KOPT-K1 (cell line): ENCODE measurements at regions not wholly inside any gene's neighbourhood (a gene's known extent, or its start where the extent isn't known, plus 50 kb on each side); places are given as distances from the start of the nearest gene placed in this dataset.
A peak's percentile ranks its signal among the peaks of the same experiment; 100 is the strongest.

Experiments used
- H3K27ac ChIP-seq: fragments of 200-600 bp; sonication (generic); 2 replicates; pipeline ENCODE4 v1.5.1; 2016; ENCODE audit warnings: antibody characterized with exemption, mild to moderate bottlenecking, low read depth, low read length; ENCODE audit not compliant: poor library complexity, severe bottlenecking
- H3K36me3 ChIP-seq: fragments of 200-600 bp; sonication (generic); 2 replicates; pipeline ENCODE4 v1.5.1; 2017; ENCODE audit warnings: antibody characterized with exemption, mild to moderate bottlenecking, low read length, moderate library complexity; ENCODE audit not compliant: insufficient read depth
- H3K9me3 ChIP-seq: fragments of 200-600 bp; sonication (generic); 2 replicates; pipeline ENCODE4 v1.5.1; 2017; ENCODE audit warnings: antibody characterized with exemption, low read length, mild to moderate bottlenecking; ENCODE audit not compliant: insufficient read depth, poor library complexity, severe bottlenecking

DNA sequence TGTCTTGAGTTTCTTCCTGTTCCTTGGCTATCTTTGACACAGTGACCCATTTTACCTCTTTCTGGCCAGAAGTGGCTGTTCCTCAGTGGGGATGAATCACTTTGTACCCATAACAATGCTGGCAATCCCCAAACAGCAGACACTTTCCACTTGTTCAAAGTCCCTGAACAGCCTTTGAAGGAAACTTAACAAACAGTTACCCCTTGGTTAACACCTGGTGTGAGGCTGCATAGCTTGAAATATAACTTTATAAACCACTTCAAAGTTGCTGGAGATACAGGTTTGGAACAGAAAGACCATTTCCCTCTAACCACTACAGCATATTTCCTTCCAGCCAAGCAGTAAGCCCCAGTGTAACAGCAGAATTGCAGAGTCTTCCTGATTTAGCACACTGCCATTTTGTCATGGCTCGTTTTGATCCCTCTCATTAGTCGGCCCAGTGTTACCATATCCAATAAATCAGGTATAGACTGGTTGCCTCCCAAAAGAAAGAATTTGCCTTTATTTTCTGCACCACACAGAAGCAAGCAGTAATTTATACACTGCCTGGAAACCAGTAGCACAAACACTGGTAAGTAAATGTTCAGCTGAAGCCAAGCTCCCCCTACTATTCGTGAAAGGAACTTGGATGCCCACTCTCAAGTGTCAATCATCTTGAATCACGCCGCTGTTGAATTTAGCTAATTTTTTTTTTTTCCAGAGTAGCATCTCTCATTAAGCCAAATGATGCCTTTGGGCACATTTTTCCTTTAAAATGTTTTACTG is 225.9 kb downstream of the PIK3R1 start:
- Histone ChIP-seq H3K36me3 (no peaks in the 10 kb centered on the region), H3K27ac (peak overlapping the region; percentile 77), H3K9me3 (no peaks in the 10 kb centered on the region)

DNA sequence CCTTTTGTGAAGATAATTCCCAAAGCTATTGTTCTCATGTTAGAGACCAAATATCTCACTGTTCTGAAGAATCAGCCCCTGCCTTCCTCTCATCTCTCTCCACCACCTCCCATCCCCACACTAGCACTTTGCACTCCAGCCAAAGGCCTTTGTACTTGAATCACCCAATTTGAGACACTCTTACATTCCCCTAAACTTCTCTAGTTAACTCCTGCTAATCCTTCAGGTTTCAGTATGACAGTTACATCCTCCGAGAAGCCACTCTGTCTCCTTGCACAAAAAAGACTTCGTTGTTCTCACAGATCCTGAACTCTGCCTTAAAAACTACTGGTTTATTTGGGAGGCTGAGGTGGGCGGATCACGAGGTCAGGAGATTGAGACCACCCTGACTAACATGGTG is 227.5 kb downstream of the PIK3R1 start:
- no peaks in the 10 kb centered on the region for H3K36me3 ChIP-seq
- H3K9me3 ChIP-seq, result no peaks in the 10 kb centered on the region
- H3K27ac ChIP-seq, result peak overlapping the region; percentile 77

DNA sequence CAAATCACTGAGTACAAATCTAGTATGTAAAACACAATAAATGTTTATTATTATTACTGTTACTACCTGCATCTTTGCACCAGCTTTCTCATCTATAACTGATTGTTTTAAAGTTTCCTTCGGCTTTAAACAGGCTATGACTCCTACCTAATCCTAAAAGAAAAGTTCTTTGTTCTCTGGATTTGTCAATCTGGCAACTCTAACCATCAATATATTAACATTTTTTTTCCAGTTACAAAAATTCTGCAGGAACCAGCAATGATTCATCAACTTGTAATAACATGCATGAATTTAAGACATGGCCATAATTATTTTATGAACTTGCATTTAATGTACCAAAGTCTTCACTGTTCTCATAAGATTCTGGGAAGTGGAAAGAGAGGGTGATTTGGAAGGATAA is 228.5 kb downstream of the PIK3R1 start:
- Histone ChIP-seq H3K9me3 (no peaks in the 10 kb centered on the region), H3K27ac (no peak overlapping the region), H3K36me3 (no peaks in the 10 kb centered on the region)

DNA sequence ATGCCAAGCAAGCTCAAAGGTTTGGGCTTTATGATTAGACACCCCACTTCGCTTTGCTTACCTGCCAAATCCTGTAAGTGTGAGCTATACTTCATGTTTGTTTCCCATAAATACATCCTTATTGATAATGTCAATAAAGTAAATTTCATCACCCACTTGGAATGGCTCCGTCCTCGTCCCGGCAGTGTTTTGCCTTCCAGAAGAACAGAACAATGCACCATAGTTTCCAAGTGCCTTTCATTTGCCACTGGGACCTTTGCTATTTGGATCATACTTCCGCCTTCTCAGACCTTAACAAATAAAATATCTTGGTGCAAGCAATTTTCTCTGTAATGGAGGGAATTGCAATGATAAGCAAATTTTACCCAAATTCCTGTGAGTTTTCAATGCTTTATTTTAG is 229.3 kb downstream of the PIK3R1 start:
- no peaks in the 10 kb centered on the region for H3K9me3 ChIP-seq
- no peak overlapping the region for H3K27ac ChIP-seq
- no peaks in the 10 kb centered on the region for H3K36me3 ChIP-seq

DNA sequence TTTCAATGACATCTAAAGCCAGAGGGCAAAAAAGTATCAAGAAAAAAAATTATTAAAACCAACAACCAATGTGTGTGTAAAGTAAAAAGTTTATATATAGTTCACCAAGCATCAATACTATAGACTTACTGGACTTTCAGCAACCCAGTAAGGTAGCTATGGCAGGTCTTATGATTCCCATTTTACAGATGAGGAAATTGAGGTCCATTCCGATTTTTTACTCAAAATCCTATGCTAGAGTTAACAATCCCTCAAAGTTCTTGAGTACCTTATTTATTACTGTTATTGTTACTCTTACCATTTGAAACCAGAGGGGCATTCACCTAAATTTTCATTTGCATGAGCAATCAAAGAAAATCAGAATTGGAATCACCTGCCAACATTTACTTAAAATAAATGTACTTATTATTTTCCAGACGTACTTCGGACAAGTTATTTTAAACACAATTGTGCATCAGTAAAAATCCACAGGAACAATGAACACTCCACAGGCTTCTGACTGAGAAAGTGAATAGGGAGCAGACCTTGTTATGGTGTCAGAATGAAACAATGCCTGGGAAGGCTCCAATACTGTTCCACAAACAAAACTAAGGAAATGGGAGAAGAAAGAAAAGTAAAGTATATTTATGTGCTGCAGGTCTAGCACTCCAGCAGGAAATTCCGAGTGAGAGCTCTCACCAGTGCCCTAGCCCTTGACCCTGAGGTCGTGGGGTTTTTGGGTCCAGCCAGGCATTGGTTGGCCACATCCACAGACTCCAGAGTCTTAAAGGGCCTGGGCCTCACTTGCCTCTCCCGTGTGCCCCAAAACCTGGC is 229.9 kb downstream of the PIK3R1 start:
- Histone ChIP-seq H3K9me3 (no peaks in the 10 kb centered on the region), H3K36me3 (no peaks in the 10 kb centered on the region), H3K27ac (peak overlapping the region; percentile 0)

DNA sequence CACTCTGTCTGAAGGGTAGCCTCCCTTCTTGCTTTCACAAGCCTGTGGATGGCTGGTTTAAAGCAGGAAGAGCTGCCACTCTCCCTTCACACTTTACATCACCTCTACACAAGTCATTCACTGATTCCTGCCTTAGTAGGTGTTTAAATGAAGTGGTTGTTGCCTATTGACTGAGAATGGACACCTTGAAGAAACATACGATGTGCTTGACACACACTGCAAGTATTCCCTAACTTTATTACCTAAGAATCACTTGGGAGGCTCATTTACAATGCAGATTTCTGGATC is 230.5 kb downstream of the PIK3R1 start:
- Histone ChIP-seq H3K36me3 (no peaks in the 10 kb centered on the region), H3K9me3 (no peaks in the 10 kb centered on the region), H3K27ac (peak overlapping the region; percentile 0)

DNA sequence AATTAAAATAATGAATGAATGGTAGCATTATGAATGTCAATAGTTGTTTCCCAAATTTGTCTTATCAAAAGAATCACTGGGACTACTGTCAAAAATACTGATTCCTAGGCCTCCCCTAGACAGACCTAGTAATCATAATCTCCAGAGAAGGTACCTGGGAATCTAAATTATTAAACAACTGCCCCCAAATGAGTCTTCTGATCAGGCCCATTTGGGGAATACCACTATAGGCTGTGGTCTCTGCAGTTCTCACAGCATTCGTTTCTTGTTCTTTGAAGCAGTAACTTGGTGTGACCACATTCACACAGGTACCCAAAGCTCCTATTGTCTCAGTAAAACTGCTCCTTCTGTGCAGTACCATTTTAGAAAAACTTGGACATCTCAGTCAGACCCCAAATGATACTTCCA is 230.9 kb downstream of the PIK3R1 start:
- Histone ChIP-seq H3K9me3 (no peaks in the 10 kb centered on the region), H3K36me3 (no peaks in the 10 kb centered on the region), H3K27ac (peak overlapping the region; percentile 0)

DNA sequence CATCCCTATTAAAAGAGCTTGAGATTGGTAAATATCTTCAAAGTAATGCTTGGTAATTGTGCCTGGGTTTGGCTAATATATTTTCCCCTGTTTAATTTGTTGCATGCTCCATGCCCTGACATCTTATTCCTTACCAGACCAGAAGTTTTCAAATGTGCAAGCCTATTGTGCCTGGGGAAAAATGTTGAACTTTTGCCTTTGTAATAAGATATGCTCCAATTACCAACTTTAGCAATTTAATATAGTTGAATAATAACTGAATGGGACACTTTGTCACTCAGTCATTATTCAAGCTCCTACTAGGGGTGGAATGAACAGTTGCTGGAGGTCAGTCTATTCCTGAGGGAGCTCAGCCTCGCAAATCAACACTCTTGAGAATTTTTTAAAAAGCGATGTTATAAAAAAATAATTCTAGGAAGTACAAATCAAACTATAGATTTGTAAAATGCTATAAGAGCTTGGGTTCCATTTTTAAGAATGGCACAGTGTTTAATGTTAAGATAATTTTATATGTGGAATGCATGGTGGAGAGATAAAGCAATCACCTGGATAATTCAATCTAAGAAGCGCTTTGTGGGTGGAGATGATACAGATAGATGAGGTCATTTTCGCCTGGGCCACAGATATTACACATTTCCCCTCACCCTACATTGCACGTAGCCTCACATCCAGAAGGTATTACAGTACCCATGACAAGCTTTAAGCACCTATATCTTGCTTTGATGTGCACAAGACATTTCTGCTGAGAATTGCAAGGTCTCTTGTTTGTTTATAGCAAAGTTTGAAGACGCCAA is 231.8 kb downstream of the PIK3R1 start:
- Histone ChIP-seq H3K27ac (no peak overlapping the region), H3K9me3 (no peaks in the 10 kb centered on the region), H3K36me3 (no peaks in the 10 kb centered on the region)

DNA sequence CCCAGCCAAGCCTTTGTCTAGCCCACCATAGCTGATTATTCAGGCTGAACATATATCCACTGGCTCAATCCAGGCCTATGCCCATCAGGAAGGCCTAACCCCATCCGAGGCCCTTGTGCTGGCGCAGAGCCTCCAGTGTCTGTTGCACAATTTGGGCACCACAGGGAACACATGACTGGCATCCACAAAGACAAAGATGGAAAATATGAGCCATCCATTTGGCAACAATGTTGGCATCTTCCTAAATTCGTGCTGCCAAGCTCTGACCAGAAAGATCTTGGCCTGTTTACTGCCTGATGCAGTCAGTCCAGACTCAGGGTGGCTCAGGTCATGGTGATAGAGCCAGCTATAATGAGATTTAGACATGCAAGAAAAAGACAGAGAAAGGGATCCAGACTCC is 233.8 kb downstream of the PIK3R1 start:
- H3K9me3 ChIP-seq, result peaks cover 5% of the 10 kb centered on the region
- H3K36me3 ChIP-seq, result no peaks in the 10 kb centered on the region
- H3K27ac ChIP-seq, result no peak overlapping the region

DNA sequence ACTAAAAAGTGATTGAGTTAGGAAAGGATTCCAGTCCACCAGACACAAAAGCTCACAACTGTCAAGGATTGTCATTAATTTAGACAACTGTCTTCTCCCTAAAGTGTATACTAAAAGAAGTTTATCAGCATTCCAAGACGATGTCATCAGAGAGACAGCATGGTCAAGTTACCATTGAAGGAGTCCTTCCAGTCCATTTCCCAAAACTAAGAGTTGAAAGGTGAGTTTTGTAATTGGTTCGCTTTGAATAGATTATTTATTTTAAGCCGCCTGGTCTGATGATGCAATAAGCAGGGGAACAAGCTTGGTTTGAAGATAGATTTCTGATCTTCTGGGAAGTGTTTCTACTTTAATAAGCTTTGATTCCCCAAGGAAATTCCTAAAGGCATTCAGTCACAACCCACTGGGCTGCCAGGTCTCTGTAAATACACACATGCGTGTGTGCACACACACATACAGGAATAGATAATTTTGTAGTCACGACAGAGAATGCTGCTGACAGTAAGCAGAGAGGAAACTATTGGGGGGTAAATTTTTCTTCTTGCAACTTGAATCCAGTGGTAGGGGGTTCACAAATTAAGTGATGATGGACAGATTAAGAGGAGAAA is 234.8 kb downstream of the PIK3R1 start:
- Histone ChIP-seq H3K27ac (no peak overlapping the region), H3K9me3 (peaks cover 5% of the 10 kb centered on the region), H3K36me3 (no peaks in the 10 kb centered on the region)

DNA sequence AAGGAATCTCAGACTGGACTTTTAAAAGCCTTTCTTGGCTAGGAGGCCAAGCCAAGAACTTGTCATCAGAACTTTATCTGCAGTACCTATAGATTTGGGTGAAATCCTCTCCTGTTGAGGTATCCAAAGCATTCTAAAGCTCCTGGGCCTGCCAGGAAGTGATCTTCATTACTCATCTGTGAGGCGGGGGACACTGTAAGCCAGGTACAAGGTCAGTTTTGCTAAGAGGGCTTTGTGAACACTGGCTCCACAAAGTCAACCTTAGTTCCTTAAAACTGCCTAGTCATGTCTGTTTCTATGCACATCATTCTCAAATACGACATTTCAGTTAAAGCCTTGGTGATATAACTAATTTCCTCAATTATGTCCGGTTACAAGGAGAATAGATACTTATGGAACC is 236.7 kb downstream of the PIK3R1 start:
- H3K36me3 ChIP-seq, result no peaks in the 10 kb centered on the region
- H3K9me3 ChIP-seq, result peaks cover 5% of the 10 kb centered on the region
- H3K27ac ChIP-seq, result no peak overlapping the region

DNA sequence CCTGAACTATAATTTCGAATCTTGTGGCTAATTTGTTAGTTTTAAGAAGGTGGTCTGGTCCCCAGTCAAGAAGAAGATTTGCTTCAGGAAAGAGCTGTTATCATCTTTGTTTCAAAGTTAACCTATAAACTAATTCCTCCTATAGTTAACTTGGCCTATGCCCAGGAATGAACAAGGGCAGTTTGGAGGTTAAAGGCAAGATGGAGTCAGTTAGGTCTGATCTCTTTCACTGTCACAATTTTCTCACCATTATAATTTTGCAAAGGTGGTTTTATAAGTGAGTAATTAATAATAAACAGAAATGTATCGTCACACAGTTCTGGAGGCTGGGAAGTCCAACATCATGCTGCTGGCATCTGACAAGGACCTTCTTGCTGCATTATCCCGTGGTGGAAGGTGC is 238.6 kb downstream of the PIK3R1 start:
- H3K27ac ChIP-seq, result no peak overlapping the region
- H3K9me3 ChIP-seq, result peaks cover 5% of the 10 kb centered on the region
- H3K36me3 ChIP-seq, result no peaks in the 10 kb centered on the region

DNA sequence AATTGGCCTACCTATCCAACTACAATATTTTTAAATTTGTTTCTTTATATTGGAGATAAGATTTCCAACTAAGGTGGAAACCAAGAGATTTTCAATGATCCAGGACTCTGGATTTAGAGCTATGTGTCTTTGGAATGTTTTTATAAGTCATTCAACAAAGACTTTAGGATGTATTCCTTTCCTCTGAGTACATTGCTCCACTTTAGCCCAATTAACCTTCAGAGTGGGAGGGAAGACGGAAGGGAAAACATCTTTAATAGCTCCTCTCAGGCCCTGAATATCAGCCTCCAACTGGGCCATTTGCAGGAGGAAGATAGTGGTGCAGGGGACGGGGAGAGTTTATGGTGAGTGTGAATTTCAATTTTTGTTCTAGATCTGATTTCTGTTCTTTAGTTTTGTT is 239.2 kb downstream of the PIK3R1 start:
- H3K36me3 ChIP-seq, result no peaks in the 10 kb centered on the region

DNA sequence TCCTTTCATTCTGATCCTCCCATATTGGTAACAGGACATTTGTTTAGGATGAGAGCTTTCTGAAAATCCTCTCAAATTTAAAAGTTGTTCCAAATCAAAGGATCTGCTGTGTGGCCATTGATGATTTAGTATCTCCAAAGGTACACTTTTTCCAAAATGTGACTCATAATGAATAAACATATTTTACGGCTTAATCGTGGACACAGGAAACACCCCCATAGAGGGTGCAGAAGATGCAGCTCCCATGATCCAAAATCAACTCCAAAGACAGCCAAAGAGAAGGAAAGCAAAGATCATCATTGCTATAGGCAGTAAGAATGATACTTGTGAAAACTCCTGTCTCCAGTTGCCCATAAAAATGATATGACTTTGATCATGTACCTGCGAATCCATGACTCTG is 239.7 kb downstream of the PIK3R1 start:
- H3K36me3 ChIP-seq, result no peaks in the 10 kb centered on the region
- H3K27ac ChIP-seq, result no peak overlapping the region
- H3K9me3 ChIP-seq, result peaks cover 5% of the 10 kb centered on the region

More for the DNA sequence above, 239.2 kb downstream of the PIK3R1 start:
- Histone ChIP-seq H3K9me3 (peaks cover 5% of the 10 kb centered on the region), H3K27ac (no peak overlapping the region)

DNA sequence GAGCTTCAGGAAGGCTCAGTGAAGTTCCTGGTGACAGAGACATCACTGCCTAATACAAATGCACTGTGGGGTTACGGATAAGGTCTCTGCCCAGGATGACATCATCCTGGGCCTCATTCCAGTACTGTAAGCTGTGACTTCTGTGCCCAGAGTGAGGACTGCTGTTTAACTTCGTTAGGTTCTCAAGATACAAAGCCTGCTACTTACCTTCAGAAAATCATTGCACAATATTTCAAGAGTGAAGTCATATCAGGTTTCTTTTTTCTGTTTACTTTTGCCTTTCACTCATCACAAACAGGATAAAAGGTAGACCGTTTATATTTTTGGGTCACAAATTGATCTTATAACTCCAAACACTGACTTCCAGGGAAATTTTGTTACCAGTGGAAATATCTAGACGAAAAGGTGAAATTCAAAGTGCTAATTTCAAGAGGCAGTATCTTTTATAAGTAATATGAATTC is 241.2 kb downstream of the PIK3R1 start:
- Histone ChIP-seq H3K9me3 (peaks cover 5% of the 10 kb centered on the region), H3K36me3 (no peaks in the 10 kb centered on the region), H3K27ac (no peak overlapping the region)
